ENCODE measurements at regions not wholly inside any gene's neighbourhood (a gene's known extent, or its start where the extent isn't known, plus 50 kb on each side); places are given as distances from the start of the nearest gene placed in this dataset.
A peak's percentile ranks its signal among the peaks of the same experiment; 100 is the strongest.
"Not testable (repeated sequence)": the region's sequence is repeated elsewhere in the genome, so short reads cannot be mapped to it uniquely, and the experiment has no call there.

- Histone ChIP-seq H3K27me3 (replicated peaks) (0 out of 2 replicates have a peak, but pooled peaks cover 8% of the 10 kb centered on the region), H3K27ac (no peak overlapping the region), H3K4me3 (no peak overlapping the region), H3K4me1 (replicated peaks) (no peaks in the 10 kb centered on the region), H3K9me3 (replicated peaks) (no peaks in the 10 kb centered on the region; the same call in 1 of the 2 replicates), H3K36me3 (no peaks in the 10 kb centered on the region)
- DNase-seq (ENCODE audit: low read depth in 1 of 2, low spot score in 2 of 2) = no peak
These were observed 107.2 kb upstream of the ECI2 start for GRCh38 chr6:4242601-4243000.

- no peaks in the 10 kb centered on the region for H3K36me3 ChIP-seq
These were observed 104.8 kb upstream of the ECI2 start for GRCh38 chr6:4240148-4240547.

GRCh38 chr6:4225161-4225872 is 89.9 kb upstream of the ECI2 start:
- no peaks in the 10 kb centered on the region for H3K27me3 ChIP-seq (replicated peaks)
- no peaks in the 10 kb centered on the region for H3K9me3 ChIP-seq (replicated peaks)
- no peaks in the 10 kb centered on the region; the same call in 1 of the 2 replicates for H3K4me1 ChIP-seq (replicated peaks)
- no peaks in the 10 kb centered on the region for H3K36me3 ChIP-seq
- no peak overlapping the region for H3K4me3 ChIP-seq
- no peak overlapping the region for H3K27ac ChIP-seq
- DNase-seq (ENCODE audit: low read depth in 1 of 2, low spot score in 2 of 2) = peak in 1 of 2 experiments; percentile 9

More at GRCh38 chr6:4240148-4240547, 104.8 kb upstream of the ECI2 start:
- no peak for DNase-seq (ENCODE audit: low read depth in 1 of 2, low spot score in 2 of 2)
- 0 out of 2 replicates have a peak, but pooled peaks cover 8% of the 10 kb centered on the region for H3K27me3 ChIP-seq (replicated peaks)
- H3K9me3 ChIP-seq (replicated peaks) = no peaks in the 10 kb centered on the region; the same call in 1 of the 2 replicates
- no peak overlapping the region for H3K4me3 ChIP-seq
- H3K4me1 ChIP-seq (replicated peaks) = no peaks in the 10 kb centered on the region
- no peak overlapping the region for H3K27ac ChIP-seq

GRCh38 chr6:4224067-4224978 is 88.9 kb upstream of the ECI2 start:
- H3K4me3 ChIP-seq = no peak overlapping the region
- no peak for DNase-seq (ENCODE audit: low read depth in 1 of 2, low spot score in 2 of 2)
- H3K4me1 ChIP-seq (replicated peaks) = no peaks in the 10 kb centered on the region; the same call in 1 of the 2 replicates
- no peaks in the 10 kb centered on the region for H3K9me3 ChIP-seq (replicated peaks)
- no peaks in the 10 kb centered on the region for H3K36me3 ChIP-seq
- no peaks in the 10 kb centered on the region for H3K27me3 ChIP-seq (replicated peaks)
- H3K27ac ChIP-seq = no peak overlapping the region

- H3K4me1 ChIP-seq (replicated peaks) = no peaks in the 10 kb centered on the region; the same call in 1 of the 2 replicates
- H3K9me3 ChIP-seq (replicated peaks) = no peaks in the 10 kb centered on the region
- H3K27ac ChIP-seq = no peak overlapping the region
- DNase-seq (ENCODE audit: low read depth in 1 of 2, low spot score in 2 of 2) = no peak
- no peaks in the 10 kb centered on the region for H3K27me3 ChIP-seq (replicated peaks)
- no peaks in the 10 kb centered on the region for H3K36me3 ChIP-seq
- no peak overlapping the region for H3K4me3 ChIP-seq
These were observed 85.2 kb upstream of the ECI2 start for GRCh38 chr6:4220558-4220957.

- H3K4me3 ChIP-seq; H3K27me3 ChIP-seq (replicated peaks); DNase-seq (ENCODE audit: low read depth in 1 of 2, low spot score in 2 of 2); H3K4me1 ChIP-seq (replicated peaks); H3K36me3 ChIP-seq; H3K27ac ChIP-seq; H3K9me3 ChIP-seq (replicated peaks): not testable (repeated sequence)
These were observed 83.4 kb upstream of the ECI2 start for GRCh38 chr6:4218619-4219317.

GRCh38 chr6:4212588-4212987 is 77.2 kb upstream of the ECI2 start:
- peaks cover 10% of the 10 kb centered on the region; the same call in 1 of the 2 replicates for H3K9me3 ChIP-seq (replicated peaks)
- no peak overlapping the region for H3K4me3 ChIP-seq
- H3K27me3 ChIP-seq (replicated peaks) = no peaks in the 10 kb centered on the region
- H3K4me1 ChIP-seq (replicated peaks) = no peaks in the 10 kb centered on the region
- DNase-seq (ENCODE audit: low read depth in 1 of 2, low spot score in 2 of 2) = no peak
- H3K36me3 ChIP-seq = no peaks in the 10 kb centered on the region
- no peak overlapping the region for H3K27ac ChIP-seq

GRCh38 chr6:4210629-4211419 is 75.4 kb upstream of the ECI2 start:
- H3K27me3 ChIP-seq (replicated peaks) = no peaks in the 10 kb centered on the region
- no peaks in the 10 kb centered on the region for H3K4me1 ChIP-seq (replicated peaks)
- H3K9me3 ChIP-seq (replicated peaks) = peaks cover 10% of the 10 kb centered on the region; the same call in 1 of the 2 replicates
- no peaks in the 10 kb centered on the region for H3K36me3 ChIP-seq
- peak; percentile 22 to 55 for DNase-seq (ENCODE audit: low read depth in 1 of 2, low spot score in 2 of 2)
- no peak overlapping the region for H3K4me3 ChIP-seq
- no peak overlapping the region for H3K27ac ChIP-seq

- Histone ChIP-seq H3K4me3 (no peak overlapping the region), H3K27me3 (replicated peaks) (no peaks in the 10 kb centered on the region), H3K4me1 (replicated peaks) (no peaks in the 10 kb centered on the region), H3K9me3 (replicated peaks) (peaks cover 6% of the 10 kb centered on the region), H3K27ac (no peak overlapping the region), H3K36me3 (no peaks in the 10 kb centered on the region)
- DNase-seq (ENCODE audit: low read depth in 1 of 2, low spot score in 2 of 2) = no peak
These were observed 73.8 kb upstream of the ECI2 start for GRCh38 chr6:4209196-4209595.

GRCh38 chr6:4208158-4208557 is 72.8 kb upstream of the ECI2 start:
- Histone ChIP-seq H3K36me3 (no peaks in the 10 kb centered on the region), H3K27me3 (replicated peaks) (no peaks in the 10 kb centered on the region), H3K27ac (no peak overlapping the region), H3K4me1 (replicated peaks) (no peaks in the 10 kb centered on the region), H3K9me3 (replicated peaks) (peaks cover 3% of the 10 kb centered on the region), H3K4me3 (no peak overlapping the region)
- DNase-seq (ENCODE audit: low read depth in 1 of 2, low spot score in 2 of 2) = no peak

- not testable (repeated sequence) for H3K36me3 ChIP-seq; DNase-seq (ENCODE audit: low read depth in 1 of 2, low spot score in 2 of 2); H3K27ac ChIP-seq; H3K4me3 ChIP-seq; H3K9me3 ChIP-seq (replicated peaks); H3K4me1 ChIP-seq (replicated peaks); H3K27me3 ChIP-seq (replicated peaks)
These were observed 68.5 kb upstream of the ECI2 start for GRCh38 chr6:4203642-4204417.

- Histone ChIP-seq H3K27ac (no peak overlapping the region), H3K9me3 (replicated peaks) (no peaks in the 10 kb centered on the region), H3K36me3 (no peaks in the 10 kb centered on the region), H3K27me3 (replicated peaks) (no peaks in the 10 kb centered on the region), H3K4me3 (no peak overlapping the region), H3K4me1 (replicated peaks) (no peaks in the 10 kb centered on the region)
- DNase-seq (ENCODE audit: low read depth in 1 of 2, low spot score in 2 of 2) = no peak
These were observed 57.3 kb upstream of the ECI2 start for GRCh38 chr6:4192627-4193026.

Data from SJSA1 (cell line).